Stimulated activated CD8-positive, alpha-beta memory T cell treated with anti-CD3 and anti-CD28 coated beads, Interleukin-15, amount 100 ng/mL, for 48 hours (primary cell): ENCODE measurements at regions not wholly inside any gene's neighbourhood (a gene's known extent, or its start where the extent isn't known, plus 50 kb on each side); places are given as distances from the start of the nearest gene placed in this dataset.

Experiments used
- DNase-seq, 2 donors: peaks; one replicate each; pipeline ENCODE4 v3.0.0-alpha.2; 2020; ENCODE audit warnings: low read depth in 2 of 2

- no peak for DNase-seq
Measured at GRCh38 chr4:29423836-29424721, 1296.1 kb upstream of the PCDH7 start.

GRCh38 chr4:29453303-29453820 is 1266.8 kb upstream of the PCDH7 start:
- no peak for DNase-seq

GRCh38 chr4:29459926-29460325 is 1260.2 kb upstream of the PCDH7 start:
- no peak for DNase-seq

- no peak for DNase-seq
Measured at GRCh38 chr4:29467044-29467717, 1253.0 kb upstream of the PCDH7 start.
